ENCODE measurements at regions not wholly inside any gene's neighbourhood (a gene's known extent, or its start where the extent isn't known, plus 50 kb on each side); places are given as distances from the start of the nearest gene placed in this dataset.

DNA sequence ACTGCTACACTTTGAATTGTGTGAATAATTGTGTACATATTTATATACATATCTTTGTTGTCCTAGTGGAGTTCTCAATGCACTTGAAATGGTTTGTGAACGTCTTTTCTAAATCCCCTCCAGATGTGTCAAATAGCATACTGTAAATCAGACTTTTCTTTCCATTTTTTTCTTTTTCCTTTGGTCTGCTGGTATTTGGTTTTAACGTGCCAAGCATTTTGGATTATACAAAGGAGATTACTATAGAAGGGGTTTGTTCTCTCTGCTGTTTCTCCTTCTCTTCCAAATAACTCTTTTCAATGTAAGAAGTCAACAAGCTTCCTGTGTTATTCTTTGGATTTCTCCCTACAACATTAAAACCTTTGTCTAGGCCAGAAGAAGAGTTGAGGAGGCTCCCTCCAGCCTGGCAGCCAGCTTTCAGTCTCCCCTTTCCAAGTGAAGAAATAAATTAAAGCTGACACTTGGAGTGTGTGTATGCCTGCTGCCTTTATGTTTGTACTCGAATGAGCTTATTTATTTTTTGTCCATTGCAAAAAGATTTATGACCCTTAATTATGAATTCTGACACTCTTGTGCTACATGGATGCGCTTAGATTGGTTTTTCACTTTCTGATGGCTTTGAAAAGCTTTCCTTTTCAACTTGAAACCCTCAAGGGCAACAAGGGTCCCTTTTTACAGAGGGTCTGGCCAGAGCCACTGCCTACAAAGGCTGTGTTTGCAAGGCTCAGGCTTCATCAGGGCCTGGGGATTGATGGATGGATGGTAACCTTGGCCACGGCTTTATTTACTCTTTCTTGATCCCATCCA lies 107.8 kb downstream of the RAB18 start:
- Histone ChIP-seq H3K4me2 (ENCODE audit: low read length) (no peak overlapping the region), H3K9me3 (ENCODE audit: control insufficient read depth in 1 of 2, insufficient read depth in 1 of 2, low read depth in 1 of 2, low read length in 2 of 2) (no peaks in the 10 kb centered on the region), H2AFZ (ENCODE audit: low read depth, low read length, poor library complexity, severe bottlenecking) (no peak overlapping the region), H3K4me3 (replicated peaks in 1 of 2; ENCODE audit: low read depth in 1 of 2, low read length in 2 of 2) (no peak overlapping the region), H4K20me1 (ENCODE audit: insufficient read depth) (no peaks in the 10 kb centered on the region), H3K27me3 (ENCODE audit: insufficient read depth, low read length) (no peaks in the 10 kb centered on the region), H3K4me1 (ENCODE audit: control insufficient read depth in 1 of 2, insufficient read depth in 2 of 2, low read length in 2 of 2) (no peaks in the 10 kb centered on the region), H3K9me2 (ENCODE audit: insufficient read depth) (no peaks in the 10 kb centered on the region), H3K9ac (ENCODE audit: low read length) (no peak overlapping the region), H3K36me3 (ENCODE audit: control insufficient read depth in 1 of 2, insufficient read depth in 2 of 2, low read length in 2 of 2) (no peaks in the 10 kb centered on the region), H3K79me2 (ENCODE audit: insufficient read depth, low read length) (no peaks in the 10 kb centered on the region), H3K27ac (ENCODE audit: low read depth, low read length) (no peak overlapping the region)
- TF ChIP-seq JUND (IDR thresholded peaks at IDR 0.05) = no peak
- POLR2A ChIA-PET = interaction anchor here (1.1 kb wide), 1 partner anchor 9 kb away, joined by 3 read pairs; no protein-coding TSS in a partner anchor
- intact Hi-C loops (cut with micrococcal nuclease) = no loop called here
- RAD21 ChIA-PET (ENCODE audit: low non-redundant PET in 1 of 2, low total read pairs in 2 of 2, uncharacterized antibody in 2 of 2, unreplicated experiment in 2 of 2) = no interaction called here
- DNase-seq (ENCODE audit: low read depth, low spot score) = no peak
- CTCF ChIA-PET = no interaction called here
- no peak for ATAC-seq
- no TSS peak for BruUV-seq (replicated peaks)

DNA sequence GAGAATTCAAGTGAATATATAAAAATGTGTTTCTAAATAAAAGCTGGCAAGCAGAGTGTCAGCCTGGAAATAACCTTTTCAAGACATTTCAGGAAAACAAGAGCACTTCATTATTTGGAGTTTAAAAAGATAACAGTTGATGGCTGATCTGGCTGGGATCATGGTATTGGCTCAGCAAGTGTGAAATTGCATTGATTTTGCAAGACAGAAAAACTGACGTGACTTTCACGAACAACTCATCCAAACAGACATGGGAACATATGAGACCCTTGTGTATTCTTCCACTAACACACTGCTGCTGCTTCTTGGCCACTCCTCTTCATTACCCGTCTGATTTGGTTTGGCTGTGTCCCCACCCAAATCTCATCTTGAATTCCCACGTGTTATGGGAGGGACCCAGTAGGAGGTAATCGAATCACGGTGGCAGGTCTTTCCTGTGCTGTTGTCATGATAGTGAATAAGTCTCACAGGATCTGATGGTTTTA lies 108.5 kb downstream of the RAB18 start:
- no peak for DNase-seq (ENCODE audit: low read depth, low spot score)
- no TSS peak for BruUV-seq (replicated peaks)
- ChIA-PET RAD21 (ENCODE audit: low non-redundant PET in 1 of 2, low total read pairs in 2 of 2, uncharacterized antibody in 2 of 2, unreplicated experiment in 2 of 2) (no interaction called here), POLR2A (no interaction called here), CTCF (no interaction called here)
- H3K9ac ChIP-seq (ENCODE audit: low read length) = no peak overlapping the region
- no peak for ATAC-seq
- intact Hi-C loops (cut with micrococcal nuclease) = no loop called here
- no peaks in the 10 kb centered on the region for H4K20me1 ChIP-seq (ENCODE audit: insufficient read depth)
- no peak overlapping the region for H2AFZ ChIP-seq (ENCODE audit: low read depth, low read length, poor library complexity, severe bottlenecking)
- H3K9me2 ChIP-seq (ENCODE audit: insufficient read depth) = no peaks in the 10 kb centered on the region
- no peaks in the 10 kb centered on the region for H3K4me1 ChIP-seq (ENCODE audit: control insufficient read depth in 1 of 2, insufficient read depth in 2 of 2, low read length in 2 of 2)
- H3K4me2 ChIP-seq (ENCODE audit: low read length) = no peak overlapping the region
- no peaks in the 10 kb centered on the region for H3K79me2 ChIP-seq (ENCODE audit: insufficient read depth, low read length)
- no peaks in the 10 kb centered on the region for H3K9me3 ChIP-seq (ENCODE audit: control insufficient read depth in 1 of 2, insufficient read depth in 1 of 2, low read depth in 1 of 2, low read length in 2 of 2)
- H3K27ac ChIP-seq (ENCODE audit: low read depth, low read length) = no peak overlapping the region
- no peaks in the 10 kb centered on the region for H3K27me3 ChIP-seq (ENCODE audit: insufficient read depth, low read length)
- TF ChIP-seq CBX3 (IDR thresholded peaks at IDR 0.05; ENCODE audit: low read depth) (no peak), ELF1 (IDR thresholded peaks at IDR 0.05; ENCODE audit: borderline replicate concordance, low read depth) (no peak), EZH2phosphoT487 (IDR thresholded peaks at IDR 0.05; ENCODE audit: borderline replicate concordance) (no peak), SIN3A (IDR thresholded peaks at IDR 0.05; ENCODE audit: low read depth) (no peak), RAD21 (IDR thresholded peaks at IDR 0.05; ENCODE audit: low read depth) (no peak), YY1 (IDR thresholded peaks at IDR 0.05; ENCODE audit: extremely low read depth, insufficient replicate concordance, low read depth, low read length) (no peak), ZNF274 (IDR thresholded peaks at IDR 0.05; ENCODE audit: low read depth, low read length) (no peak), FOSL1 (IDR thresholded peaks at IDR 0.05; ENCODE audit: low read depth) (no peak)
- TF ChIP-seq, protein P1, sequence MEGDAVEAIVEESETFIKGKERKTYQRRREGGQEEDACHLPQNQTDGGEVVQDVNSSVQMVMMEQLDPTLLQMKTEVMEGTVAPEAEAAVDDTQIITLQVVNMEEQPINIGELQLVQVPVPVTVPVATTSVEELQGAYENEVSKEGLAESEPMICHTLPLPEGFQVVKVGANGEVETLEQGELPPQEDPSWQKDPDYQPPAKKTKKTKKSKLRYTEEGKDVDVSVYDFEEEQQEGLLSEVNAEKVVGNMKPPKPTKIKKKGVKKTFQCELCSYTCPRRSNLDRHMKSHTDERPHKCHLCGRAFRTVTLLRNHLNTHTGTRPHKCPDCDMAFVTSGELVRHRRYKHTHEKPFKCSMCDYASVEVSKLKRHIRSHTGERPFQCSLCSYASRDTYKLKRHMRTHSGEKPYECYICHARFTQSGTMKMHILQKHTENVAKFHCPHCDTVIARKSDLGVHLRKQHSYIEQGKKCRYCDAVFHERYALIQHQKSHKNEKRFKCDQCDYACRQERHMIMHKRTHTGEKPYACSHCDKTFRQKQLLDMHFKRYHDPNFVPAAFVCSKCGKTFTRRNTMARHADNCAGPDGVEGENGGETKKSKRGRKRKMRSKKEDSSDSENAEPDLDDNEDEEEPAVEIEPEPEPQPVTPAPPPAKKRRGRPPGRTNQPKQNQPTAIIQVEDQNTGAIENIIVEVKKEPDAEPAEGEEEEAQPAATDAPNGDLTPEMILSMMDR (IDR thresholded peaks at IDR 0.05 in 2 of 3, conservative IDR thresholded peaks at IDR 0.05 in 1 of 3; ENCODE audit: borderline replicate concordance in 1 of 3, insufficient read depth in 1 of 3, low read depth in 2 of 3, low read length in 2 of 3) = no peak
- TF ChIP-seq, protein P2, sequence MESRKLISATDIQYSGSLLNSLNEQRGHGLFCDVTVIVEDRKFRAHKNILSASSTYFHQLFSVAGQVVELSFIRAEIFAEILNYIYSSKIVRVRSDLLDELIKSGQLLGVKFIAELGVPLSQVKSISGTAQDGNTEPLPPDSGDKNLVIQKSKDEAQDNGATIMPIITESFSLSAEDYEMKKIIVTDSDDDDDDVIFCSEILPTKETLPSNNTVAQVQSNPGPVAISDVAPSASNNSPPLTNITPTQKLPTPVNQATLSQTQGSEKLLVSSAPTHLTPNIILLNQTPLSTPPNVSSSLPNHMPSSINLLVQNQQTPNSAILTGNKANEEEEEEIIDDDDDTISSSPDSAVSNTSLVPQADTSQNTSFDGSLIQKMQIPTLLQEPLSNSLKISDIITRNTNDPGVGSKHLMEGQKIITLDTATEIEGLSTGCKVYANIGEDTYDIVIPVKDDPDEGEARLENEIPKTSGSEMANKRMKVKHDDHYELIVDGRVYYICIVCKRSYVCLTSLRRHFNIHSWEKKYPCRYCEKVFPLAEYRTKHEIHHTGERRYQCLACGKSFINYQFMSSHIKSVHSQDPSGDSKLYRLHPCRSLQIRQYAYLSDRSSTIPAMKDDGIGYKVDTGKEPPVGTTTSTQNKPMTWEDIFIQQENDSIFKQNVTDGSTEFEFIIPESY (IDR thresholded peaks at IDR 0.05; ENCODE audit: extremely low read depth, insufficient replicate concordance, low read length) = no peak
- TF ChIP-seq, protein P3, sequence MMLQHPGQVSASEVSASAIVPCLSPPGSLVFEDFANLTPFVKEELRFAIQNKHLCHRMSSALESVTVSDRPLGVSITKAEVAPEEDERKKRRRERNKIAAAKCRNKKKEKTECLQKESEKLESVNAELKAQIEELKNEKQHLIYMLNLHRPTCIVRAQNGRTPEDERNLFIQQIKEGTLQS (IDR thresholded peaks at IDR 0.05) = no peak
- H3K36me3 ChIP-seq (ENCODE audit: control insufficient read depth in 1 of 2, insufficient read depth in 2 of 2, low read length in 2 of 2) = no peaks in the 10 kb centered on the region
- no peak overlapping the region for H3K4me3 ChIP-seq (replicated peaks in 1 of 2; ENCODE audit: low read depth in 1 of 2, low read length in 2 of 2)
